Mesenchymal stem cell (in vitro differentiated cells and primary cell): ENCODE measurements at regions not wholly inside any gene's neighbourhood (a gene's known extent, or its start where the extent isn't known, plus 50 kb on each side); places are given as distances from the start of the nearest gene placed in this dataset.

Experiments
- DNase-seq: peaks from one replicate; pipeline ENCODE4 v3.0.0-alpha.2; 2013
- H2AFZ ChIP-seq: one replicate; pipeline ENCODE4 v1.6.1; 2013; ENCODE audit warnings: low read depth, mild to moderate bottlenecking, control low read depth, inconsistent platforms, low read length, moderate library complexity
- H2AK5ac ChIP-seq: 2 replicates; pipeline ENCODE4 v1.6.1; 2013; ENCODE audit warnings: low read length, moderate library complexity, mild to moderate bottlenecking, inconsistent platforms; ENCODE audit not compliant: severe bottlenecking
- H2BK120ac ChIP-seq: one replicate; pipeline ENCODE4 v1.6.1; 2013; ENCODE audit warnings: low read depth, mild to moderate bottlenecking, inconsistent platforms, low read length, moderate library complexity
- H2BK12ac ChIP-seq, 2 experiments: one replicate each; pipeline ENCODE4 v1.6.1; 2013; ENCODE audit warnings: inconsistent platforms in 2 of 2, low read length in 2 of 2, mild to moderate bottlenecking in 2 of 2, moderate library complexity in 2 of 2, control low read depth in 1 of 2
- H2BK15ac ChIP-seq: one replicate; pipeline ENCODE4 v1.6.1; 2013; ENCODE audit warnings: mild to moderate bottlenecking, low read depth, inconsistent platforms; ENCODE audit not compliant: poor library complexity, severe bottlenecking
- H2BK5ac ChIP-seq: 2 replicates; pipeline ENCODE4 v1.6.1; 2013; ENCODE audit warnings: low read depth, mild to moderate bottlenecking, low read length, control low read depth, inconsistent platforms; ENCODE audit not compliant: poor library complexity, severe bottlenecking
- H3K14ac ChIP-seq, 2 experiments: one replicate each; pipeline ENCODE4 v1.6.1; 2013; ENCODE audit warnings: inconsistent platforms in 2 of 2, low read length in 2 of 2, control low read depth in 1 of 2, mild to moderate bottlenecking in 1 of 2, moderate library complexity in 1 of 2
- H3K18ac ChIP-seq, 2 experiments: one replicate each; pipeline ENCODE4 v1.6.1; 2013; ENCODE audit warnings: inconsistent platforms in 2 of 2, low read length in 2 of 2, control low read depth in 1 of 2, low read depth in 1 of 2, mild to moderate bottlenecking in 1 of 2
- H3K23ac ChIP-seq, 2 experiments: one replicate each; pipeline ENCODE4 v1.6.1; 2013; ENCODE audit warnings: inconsistent platforms in 2 of 2, low read length in 2 of 2, mild to moderate bottlenecking in 2 of 2, moderate library complexity in 2 of 2, control low read depth in 1 of 2
- H3K27ac ChIP-seq: 2 replicates; pipeline ENCODE4 v1.5.1; 2013; ENCODE audit warnings: mild to moderate bottlenecking, moderate library complexity, low read length, control low read depth, inconsistent platforms; ENCODE audit not compliant: poor library complexity, severe bottlenecking
- H3K27me3 ChIP-seq, 2 experiments: 2 replicates each; pipeline versions ENCODE4 v1.6.1 to v1.7.0; 2013; ENCODE audit warnings: low read length in 2 of 2, mild to moderate bottlenecking in 2 of 2, moderate library complexity in 2 of 2, control low read depth in 1 of 2, inconsistent platforms in 1 of 2; ENCODE audit not compliant: control insufficient read depth in 1 of 2, insufficient read depth in 1 of 2
- H3K36me3 ChIP-seq, 2 experiments: 2 replicates each; pipeline versions ENCODE4 v1.6.1 to v1.7.0; 2013; ENCODE audit warnings: low read length in 2 of 2, control low read depth in 1 of 2, inconsistent platforms in 1 of 2, low read depth in 1 of 2, mild to moderate bottlenecking in 1 of 2; ENCODE audit not compliant: insufficient read depth in 2 of 2, control insufficient read depth in 1 of 2
- H3K4ac ChIP-seq, 2 experiments: one replicate each; pipeline ENCODE4 v1.6.1; 2013; ENCODE audit warnings: inconsistent platforms in 2 of 2, low read length in 2 of 2, mild to moderate bottlenecking in 2 of 2, moderate library complexity in 2 of 2, control low read depth in 1 of 2, low read depth in 1 of 2
- H3K4me1 ChIP-seq: 2 replicates; pipeline ENCODE4 v1.6.1; 2013; ENCODE audit warnings: low read depth, low read length, control low read depth; ENCODE audit not compliant: control insufficient read depth, insufficient read depth
- H3K4me2 ChIP-seq: 2 replicates; pipeline ENCODE4 v1.6.1; 2013; ENCODE audit warnings: low read length, mild to moderate bottlenecking, inconsistent platforms; ENCODE audit not compliant: poor library complexity, severe bottlenecking
- H3K4me3 ChIP-seq, 2 experiments: 2 replicates each; pipeline versions ENCODE4 v1.5.1 to v1.7.0; 2013; ENCODE audit warnings: low read length in 2 of 2, mild to moderate bottlenecking in 2 of 2, control low read depth in 1 of 2, low read depth in 1 of 2; ENCODE audit not compliant: insufficient read depth in 1 of 2
- H3K79me1 ChIP-seq: replicated peaks from 2 replicates; pipeline ENCODE4 v1.6.1; 2013; ENCODE audit warnings: mild to moderate bottlenecking, control low read depth, low read length, inconsistent platforms; ENCODE audit not compliant: poor library complexity, severe bottlenecking
- H3K9ac ChIP-seq: 2 replicates; pipeline ENCODE4 v1.7.0; 2013; ENCODE audit warnings: mild to moderate bottlenecking, low read length, moderate library complexity
- H3K9me3 ChIP-seq: 2 replicates; pipeline ENCODE4 v1.7.0; 2013; ENCODE audit warnings: mild to moderate bottlenecking, low read length; ENCODE audit not compliant: control insufficient read depth
- H4K8ac ChIP-seq: one replicate; pipeline ENCODE4 v1.6.1; 2013; ENCODE audit warnings: inconsistent platforms, mild to moderate bottlenecking, low read length, moderate library complexity
- H4K91ac ChIP-seq: one replicate; pipeline ENCODE4 v1.6.1; 2013; ENCODE audit warnings: mild to moderate bottlenecking, low read length, inconsistent platforms
- WGBS: methylation state at CpG from one replicate; pipeline ENCODE4 v1.1.7; 2013; ENCODE audit warnings: mixed read lengths; 5-methylcytosine and 5-hydroxymethylcytosine counted together

DNA sequence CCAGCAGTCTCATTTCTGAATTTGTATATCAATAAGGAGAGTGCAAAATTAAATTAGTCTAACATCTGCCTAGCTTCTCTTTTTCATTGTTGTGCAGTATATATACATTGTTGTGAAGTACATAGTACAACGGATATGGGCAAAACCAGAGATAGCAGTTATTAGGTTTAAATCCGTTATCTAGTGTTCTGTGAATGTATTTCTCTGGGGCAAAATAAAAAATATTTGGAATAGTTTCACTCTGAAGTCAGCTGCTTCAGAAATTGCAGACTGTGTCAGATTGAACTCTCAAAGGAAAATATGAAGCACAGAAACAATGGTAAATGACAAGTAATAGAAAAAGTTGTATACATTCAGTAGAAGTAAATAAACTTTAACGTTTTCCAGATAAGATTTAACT is 836.5 kb upstream of the CXADR start:
- Histone ChIP-seq H3K4ac (no peak overlapping the region), H2BK120ac (no peak overlapping the region), H3K9me3 (no peaks in the 10 kb centered on the region), H2AFZ (no peak overlapping the region), H3K4me2 (no peak overlapping the region), H2BK5ac (no peak overlapping the region), H3K14ac (no peak overlapping the region), H3K27me3 (no peaks in the 10 kb centered on the region), H2BK15ac (no peak overlapping the region), H3K9ac (no peak overlapping the region), H2AK5ac (no peak overlapping the region), H3K4me3 (no peak overlapping the region), H3K27ac (no peak overlapping the region), H3K36me3 (no peaks in the 10 kb centered on the region), H2BK12ac (no peak overlapping the region), H3K18ac (no peak overlapping the region), H3K4me1 (peaks cover 2% of the 10 kb centered on the region), H3K79me1 (no peaks in the 10 kb centered on the region), H3K23ac (no peak overlapping the region), H4K91ac (no peak overlapping the region), H4K8ac (no peak overlapping the region)
- WGBS, result 44% methylated on average over 2 of the region's 3 CpGs
- no peak for DNase-seq

GRCh38 chr21:16678429-16679160 is 834.2 kb upstream of the CXADR start:
- H2BK5ac ChIP-seq, result no peak overlapping the region
- no peak overlapping the region for H3K27ac ChIP-seq
- no peak for DNase-seq
- H3K4me3 ChIP-seq, result no peak overlapping the region
- H2BK120ac ChIP-seq, result no peak overlapping the region
- no peak overlapping the region for H2BK15ac ChIP-seq
- no peak overlapping the region for H4K8ac ChIP-seq
- no peak overlapping the region for H3K9ac ChIP-seq
- no peak overlapping the region for H3K4ac ChIP-seq
- no peaks in the 10 kb centered on the region for H3K27me3 ChIP-seq
- WGBS, result 33% methylated on average over 2 of the region's 3 CpGs
- H4K91ac ChIP-seq, result no peak overlapping the region
- no peaks in the 10 kb centered on the region for H3K36me3 ChIP-seq
- H3K23ac ChIP-seq, result no peak overlapping the region
- no peak overlapping the region for H3K14ac ChIP-seq
- H3K4me2 ChIP-seq, result no peak overlapping the region
- no peak overlapping the region for H2BK12ac ChIP-seq
- H2AK5ac ChIP-seq, result no peak overlapping the region
- no peak overlapping the region for H3K18ac ChIP-seq
- H3K4me1 ChIP-seq, result peaks cover 2% of the 10 kb centered on the region
- H2AFZ ChIP-seq, result no peak overlapping the region
- H3K79me1 ChIP-seq, result no peaks in the 10 kb centered on the region
- no peaks in the 10 kb centered on the region for H3K9me3 ChIP-seq

DNA sequence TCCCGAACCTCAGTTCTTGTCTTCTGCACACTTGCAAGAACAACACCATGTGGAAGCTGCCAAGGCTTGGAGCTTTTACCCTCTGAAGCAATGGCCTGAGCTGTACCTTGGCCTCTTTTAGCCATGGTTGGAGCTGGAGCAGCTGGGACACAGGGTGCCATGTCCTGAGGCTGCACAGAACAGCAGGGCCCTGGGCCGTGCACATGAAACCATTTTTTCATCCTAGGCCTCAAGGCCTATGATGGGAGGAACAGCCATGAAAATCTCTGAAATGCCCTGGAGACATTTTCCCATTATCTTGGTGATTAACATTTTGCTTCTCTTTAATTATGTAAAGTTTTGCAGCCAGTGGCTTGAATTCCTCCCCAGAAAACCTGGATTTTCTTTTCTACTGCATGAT is 817.8 kb upstream of the CXADR start:
- no peak overlapping the region for H4K91ac ChIP-seq
- H3K18ac ChIP-seq, result no peak overlapping the region
- no peak overlapping the region for H3K4ac ChIP-seq
- H3K4me2 ChIP-seq, result no peak overlapping the region
- DNase-seq, result no peak
- H3K27ac ChIP-seq, result no peak overlapping the region
- no peak overlapping the region for H3K14ac ChIP-seq
- H3K9ac ChIP-seq, result no peak overlapping the region
- H2BK15ac ChIP-seq, result no peak overlapping the region
- H3K9me3 ChIP-seq, result peaks cover 12% of the 10 kb centered on the region
- H2BK120ac ChIP-seq, result no peak overlapping the region
- no peaks in the 10 kb centered on the region for H3K79me1 ChIP-seq
- no peak overlapping the region for H4K8ac ChIP-seq
- H2BK12ac ChIP-seq, result no peak overlapping the region
- no peak overlapping the region for H3K23ac ChIP-seq
- H2BK5ac ChIP-seq, result no peak overlapping the region
- H3K36me3 ChIP-seq, result no peaks in the 10 kb centered on the region
- no peak overlapping the region for H2AFZ ChIP-seq
- no peaks in the 10 kb centered on the region for H3K27me3 ChIP-seq
- WGBS, result 86% methylated on average over 2 of the region's 2 CpGs
- H3K4me1 ChIP-seq, result no peaks in the 10 kb centered on the region
- no peak overlapping the region for H3K4me3 ChIP-seq
- no peak overlapping the region for H2AK5ac ChIP-seq

- Histone ChIP-seq H4K91ac (no peak overlapping the region), H4K8ac (no peak overlapping the region), H2AK5ac (no peak overlapping the region), H3K4me1 (peaks cover 1% of the 10 kb centered on the region), H2BK5ac (no peak overlapping the region), H2BK12ac (no peak overlapping the region), H2BK120ac (no peak overlapping the region), H2BK15ac (no peak overlapping the region), H3K4me3 (no peak overlapping the region), H3K27me3 (no peaks in the 10 kb centered on the region), H3K27ac (no peak overlapping the region), H3K9ac (no peak overlapping the region), H3K79me1 (no peaks in the 10 kb centered on the region), H3K4ac (no peak overlapping the region), H2AFZ (no peak overlapping the region), H3K9me3 (no peaks in the 10 kb centered on the region), H3K14ac (no peak overlapping the region), H3K18ac (no peak overlapping the region), H3K23ac (no peak overlapping the region), H3K4me2 (no peak overlapping the region), H3K36me3 (no peaks in the 10 kb centered on the region)
- WGBS, result no CpG with 5 or more reads among the region's 2 CpGs
- DNase-seq, result no peak
These were observed 805.6 kb upstream of the CXADR start for GRCh38 chr21:16707274-16707673.
